K562 (cell line): ENCODE measurements at regions not wholly inside any gene's neighbourhood (a gene's known extent, or its start where the extent isn't known, plus 50 kb on each side); places are given as distances from the start of the nearest gene placed in this dataset.

Source experiments
- ATAC-seq: fragments of 200-7000 bp; cut with Tn5 transposase; 3 replicates; pipeline ENCODE4 v1.9.1; 2020; ENCODE audit warnings: moderate library complexity
- BruUV-seq: library from RNA; stranded (reverse); fragments of 400-500 nt; replicated peaks from 2 replicates; lab custom pipeline; 2021; lab: Mats Ljungman, UMichigan
- CTCF ChIA-PET: fragments of 300-600 bp; formaldehyde crosslinking; extraction: SDS; loops from one replicate; lab custom pipeline; 2021; ENCODE audit warnings: low intra/inter-chr PET ratio; lab: Yijun Ruan, JAX
- POLR2A ChIA-PET: fragments of 300-600, 350-650 bp; sonication (Branson Sonifier 250); formaldehyde crosslinking; extraction: SDS; loops from one replicate; lab custom pipeline; 2021; ENCODE audit warnings: antibody characterized with exemption, inconsistent platforms; lab: Yijun Ruan, JAX
- DNase-seq, 4 experiments: peaks; one replicate each; pipeline versions ENCODE4 v3.0.0 to v3.0.0-alpha.2; 2011 to 2018; ENCODE audit warnings: low spot score in 3 of 4, mixed read lengths in 3 of 4; ENCODE audit errors: extremely low read depth in 1 of 4
- FAIRE-seq: peaks from 2 replicates; lab custom pipeline; 2011; peaks lifted over from hg19 to GRCh38; lab: Jason Lieb, UNC
- H2AFZ ChIP-seq: 2 replicates; pipeline ENCODE4 v1.6.0; 2011; ENCODE audit warnings: low read depth, low read length, control low read depth, inconsistent platforms
- H3K27ac ChIP-seq: fragments of 200-600 bp; 3 replicates; pipeline ENCODE4 v1.8.0; 2011; ENCODE audit warnings: low read depth, mild to moderate bottlenecking, control low read depth, inconsistent platforms, low read length, moderate library complexity, mixed read lengths; ENCODE audit errors: extremely low read depth
- H3K27me3 ChIP-seq, 2 experiments: fragments of 300-600 bp in 1 of 2; 2 replicates in 1 of 2; 3 replicates in 1 of 2; pipeline versions ENCODE4 v1.6.0 to v1.8.0; 2011; ENCODE audit warnings: inconsistent platforms in 2 of 2, low read length in 2 of 2, mild to moderate bottlenecking in 1 of 2, mixed read lengths in 1 of 2, moderate library complexity in 1 of 2; ENCODE audit not compliant: control insufficient read depth in 2 of 2, insufficient read depth in 2 of 2
- H3K36me3 ChIP-seq: fragments of 300-600 bp; 3 replicates; pipeline ENCODE4 v1.8.0; 2011; ENCODE audit warnings: mild to moderate bottlenecking, low read length, inconsistent platforms; ENCODE audit not compliant: control insufficient read depth, insufficient read depth
- H3K4me1 ChIP-seq, 2 experiments: fragments of 200-600 bp in 1 of 2; replicated peaks in 1 of 2; 2 replicates in 1 of 2; 3 replicates in 1 of 2; pipeline versions ENCODE4 v1.5.1 to v1.8.0; 2011; ENCODE audit warnings: inconsistent platforms in 2 of 2, low read length in 2 of 2, mild to moderate bottlenecking in 1 of 2, mixed read lengths in 1 of 2, moderate library complexity in 1 of 2; ENCODE audit not compliant: control insufficient read depth in 2 of 2, insufficient read depth in 2 of 2
- H3K4me2 ChIP-seq: 2 replicates; pipeline ENCODE4 v1.6.1; 2011; ENCODE audit warnings: low read length, control low read depth, inconsistent platforms, mixed read lengths; ENCODE audit not compliant: insufficient read depth
- H3K4me3 ChIP-seq: fragments of 200-600 bp; sonication (generic), shearing (Covaris generic); 2 replicates; pipeline ENCODE4 v1.5.1; 2016; ENCODE audit warnings: control low read depth, inconsistent platforms
- H3K79me2 ChIP-seq: fragments of 200-600 bp; 3 replicates; pipeline ENCODE4 v1.8.0; 2011; ENCODE audit warnings: low read length, inconsistent platforms; ENCODE audit not compliant: control insufficient read depth, insufficient read depth
- H3K9ac ChIP-seq, 2 experiments: 2 replicates each; pipeline versions ENCODE4 v1.6.0 to v1.6.1; 2011; ENCODE audit warnings: low read depth in 2 of 2, low read length in 2 of 2, control low read depth in 1 of 2, inconsistent platforms in 1 of 2, mild to moderate bottlenecking in 1 of 2, mixed read lengths in 1 of 2; ENCODE audit not compliant: insufficient read depth in 1 of 2
- H3K9me1 ChIP-seq: one replicate; pipeline ENCODE4 v1.6.0; 2011; ENCODE audit warnings: inconsistent platforms, mild to moderate bottlenecking, low read length, moderate library complexity; ENCODE audit not compliant: control insufficient read depth, insufficient read depth
- H3K9me3 ChIP-seq: replicated peaks from 2 replicates; pipeline ENCODE4 v1.5.1; 2011; ENCODE audit warnings: low read depth, low read length, inconsistent platforms; ENCODE audit not compliant: control insufficient read depth, insufficient read depth
- H4K20me1 ChIP-seq: replicated peaks from 2 replicates; pipeline ENCODE4 v1.6.1; 2011; ENCODE audit warnings: low read length, inconsistent platforms, mixed read lengths; ENCODE audit not compliant: control insufficient read depth, insufficient read depth
- DACH1 ChIP-seq: fragments of 450-650 bp; IDR thresholded peaks from 2 replicates; pipeline ENCODE4 v1.6.1; 2018; ENCODE audit not compliant: partially characterized antibody
- HCFC1 ChIP-seq: IDR thresholded peaks from 2 replicates; pipeline ENCODE4 v1.6.1; 2012; ENCODE audit warnings: low read depth, low read length, improper control_type of control experiment
- IRF2 ChIP-seq: sonication (generic); formaldehyde crosslinking; IDR thresholded peaks from 2 replicates; pipeline ENCODE4 v1.8.1; 2022; ENCODE audit warnings: mild to moderate bottlenecking, missing genetic modification reagents
- LCOR ChIP-seq: sonication (generic); formaldehyde crosslinking; IDR thresholded peaks from 2 replicates; pipeline ENCODE4 v1.8.0; 2022; ENCODE audit warnings: mild to moderate bottlenecking, missing genetic modification reagents
- MCM7 ChIP-seq, 2 experiments: fragments of 450-650 bp; IDR thresholded peaks; 2 replicates each; pipeline ENCODE4 v1.6.1; 2016 to 2018
- POLR2AphosphoS5 ChIP-seq: IDR thresholded peaks from 2 replicates; pipeline ENCODE4 v1.6.1; 2011; ENCODE audit warnings: mild to moderate bottlenecking, low read depth, low read length, moderate library complexity; ENCODE audit not compliant: control insufficient read depth, insufficient read depth
- SAFB ChIP-seq: fragments of 200-400 bp; formaldehyde crosslinking; IDR thresholded peaks from 2 replicates; pipeline ENCODE4 v1.6.1; 2017; ENCODE audit warnings: low read depth, low read length, borderline replicate concordance
- TCF3 ChIP-seq: sonication (generic); formaldehyde crosslinking; IDR thresholded peaks from 2 replicates; pipeline ENCODE4 v1.4.0; 2020; ENCODE audit warnings: mild to moderate bottlenecking, missing genetic modification reagents
- WGBS: fragments of 100-300 bp; shearing (Covaris generic); methylation state at CpG from one replicate; pipeline ENCODE4 v1.1.6; 2016; ENCODE audit warnings: low coverage, mixed read lengths; ENCODE audit not compliant: insufficient coverage; ENCODE audit errors: missing lambda C conversion rate; 5-methylcytosine and 5-hydroxymethylcytosine counted together
- in situ Hi-C: fragments of 300-500 bp; cut with MboI; formaldehyde crosslinking; loops from 4 replicates; pipeline ENCODE4 v1.15.0; 2018; ENCODE audit warnings: inconsistent platforms, mixed read lengths
- intact Hi-C: fragments of 100-400 bp; cut with micrococcal nuclease; formaldehyde crosslinking; loops from 2 replicates; pipeline ENCODE4 v1.14.2; 2022
- TF ChIP-seq, protein P1 (sequence below): fragments of 250-450 bp; sonication (Bioruptor Pico); IDR thresholded peaks from 2 replicates; pipeline ENCODE4 v1.5.0; 2020; ENCODE audit warnings: mild to moderate bottlenecking
- TF ChIP-seq, protein P2 (sequence below): fragments of 450-650 bp; IDR thresholded peaks from 2 replicates; pipeline ENCODE4 v1.6.1; 2017; ENCODE audit warnings: antibody characterized with exemption, mild to moderate bottlenecking

- no peaks in the 10 kb centered on the region for H4K20me1 ChIP-seq
- ChIA-PET POLR2A (no interaction called here), CTCF (no interaction called here)
- H3K9me3 ChIP-seq = no peaks in the 10 kb centered on the region
- peaks cover 8 to 15% of the 10 kb centered on the region in 2 experiments; a peak in 4 of 5 replicates for H3K4me1 ChIP-seq
- no peak for DNase-seq
- BruUV-seq = no TSS peak
- no peak overlapping the region for H3K9ac ChIP-seq
- no peaks in the 10 kb centered on the region for H3K9me1 ChIP-seq
- no peaks in the 10 kb centered on the region for H3K79me2 ChIP-seq
- no peak for ATAC-seq
- H3K4me2 ChIP-seq = no peak overlapping the region
- H3K4me3 ChIP-seq = no peak overlapping the region
- intact Hi-C loops (no loop called here), in situ Hi-C loops (no loop called here)
- FAIRE-seq = no peak
- H2AFZ ChIP-seq = no peak overlapping the region
- WGBS = 26% methylated on average over 2 of the region's 2 CpGs
- H3K27me3 ChIP-seq = no peaks in the 10 kb centered on the region
- no peak overlapping the region for H3K27ac ChIP-seq
- no peaks in the 10 kb centered on the region for H3K36me3 ChIP-seq
- no peak for TF ChIP-seq HCFC1
- TF ChIP-seq MCM7 (IDR thresholded peaks at IDR 0.05) = peak in 1 of 2 experiments; percentile 91; a peak in 1 of 4 replicates
- peak; percentile 99 for TF ChIP-seq DACH1
- TF ChIP-seq, protein P1, sequence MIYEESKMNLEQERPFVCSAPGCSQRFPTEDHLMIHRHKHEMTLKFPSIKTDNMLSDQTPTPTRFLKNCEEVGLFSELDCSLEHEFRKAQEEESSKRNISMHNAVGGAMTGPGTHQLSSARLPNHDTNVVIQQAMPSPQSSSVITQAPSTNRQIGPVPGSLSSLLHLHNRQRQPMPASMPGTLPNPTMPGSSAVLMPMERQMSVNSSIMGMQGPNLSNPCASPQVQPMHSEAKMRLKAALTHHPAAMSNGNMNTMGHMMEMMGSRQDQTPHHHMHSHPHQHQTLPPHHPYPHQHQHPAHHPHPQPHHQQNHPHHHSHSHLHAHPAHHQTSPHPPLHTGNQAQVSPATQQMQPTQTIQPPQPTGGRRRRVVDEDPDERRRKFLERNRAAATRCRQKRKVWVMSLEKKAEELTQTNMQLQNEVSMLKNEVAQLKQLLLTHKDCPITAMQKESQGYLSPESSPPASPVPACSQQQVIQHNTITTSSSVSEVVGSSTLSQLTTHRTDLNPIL (CRISPR knock-in tag) = no peak
- 0 out of 2 replicates have a peak, but pooled peaks have one; percentile 25 for TF ChIP-seq SAFB
Observed at GRCh38 chr4:98775672-98776071, 117.3 kb upstream of the TSPAN5 start.

DNA sequence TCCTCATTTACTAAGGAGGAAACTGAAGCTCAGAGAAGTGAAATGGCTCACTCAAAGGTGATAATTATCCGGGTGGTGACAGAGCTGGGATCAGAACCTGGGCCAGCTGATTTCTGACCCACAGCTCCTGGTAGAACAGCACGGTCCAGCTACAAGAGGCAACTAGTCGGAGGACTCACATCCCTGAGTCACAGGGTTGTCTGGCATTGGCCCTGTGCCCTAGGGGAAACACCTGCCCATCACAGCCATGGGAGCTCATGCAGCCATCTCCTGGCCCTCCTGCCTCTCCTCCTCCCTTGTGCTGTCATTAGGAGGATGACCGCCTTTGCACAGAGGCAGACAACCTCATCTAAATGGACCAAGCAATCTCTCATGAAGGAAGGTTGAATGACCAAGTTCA lies 115.2 kb upstream of the TSPAN5 start:
- intact Hi-C loops = no loop called here
- TF ChIP-seq, protein P2, sequence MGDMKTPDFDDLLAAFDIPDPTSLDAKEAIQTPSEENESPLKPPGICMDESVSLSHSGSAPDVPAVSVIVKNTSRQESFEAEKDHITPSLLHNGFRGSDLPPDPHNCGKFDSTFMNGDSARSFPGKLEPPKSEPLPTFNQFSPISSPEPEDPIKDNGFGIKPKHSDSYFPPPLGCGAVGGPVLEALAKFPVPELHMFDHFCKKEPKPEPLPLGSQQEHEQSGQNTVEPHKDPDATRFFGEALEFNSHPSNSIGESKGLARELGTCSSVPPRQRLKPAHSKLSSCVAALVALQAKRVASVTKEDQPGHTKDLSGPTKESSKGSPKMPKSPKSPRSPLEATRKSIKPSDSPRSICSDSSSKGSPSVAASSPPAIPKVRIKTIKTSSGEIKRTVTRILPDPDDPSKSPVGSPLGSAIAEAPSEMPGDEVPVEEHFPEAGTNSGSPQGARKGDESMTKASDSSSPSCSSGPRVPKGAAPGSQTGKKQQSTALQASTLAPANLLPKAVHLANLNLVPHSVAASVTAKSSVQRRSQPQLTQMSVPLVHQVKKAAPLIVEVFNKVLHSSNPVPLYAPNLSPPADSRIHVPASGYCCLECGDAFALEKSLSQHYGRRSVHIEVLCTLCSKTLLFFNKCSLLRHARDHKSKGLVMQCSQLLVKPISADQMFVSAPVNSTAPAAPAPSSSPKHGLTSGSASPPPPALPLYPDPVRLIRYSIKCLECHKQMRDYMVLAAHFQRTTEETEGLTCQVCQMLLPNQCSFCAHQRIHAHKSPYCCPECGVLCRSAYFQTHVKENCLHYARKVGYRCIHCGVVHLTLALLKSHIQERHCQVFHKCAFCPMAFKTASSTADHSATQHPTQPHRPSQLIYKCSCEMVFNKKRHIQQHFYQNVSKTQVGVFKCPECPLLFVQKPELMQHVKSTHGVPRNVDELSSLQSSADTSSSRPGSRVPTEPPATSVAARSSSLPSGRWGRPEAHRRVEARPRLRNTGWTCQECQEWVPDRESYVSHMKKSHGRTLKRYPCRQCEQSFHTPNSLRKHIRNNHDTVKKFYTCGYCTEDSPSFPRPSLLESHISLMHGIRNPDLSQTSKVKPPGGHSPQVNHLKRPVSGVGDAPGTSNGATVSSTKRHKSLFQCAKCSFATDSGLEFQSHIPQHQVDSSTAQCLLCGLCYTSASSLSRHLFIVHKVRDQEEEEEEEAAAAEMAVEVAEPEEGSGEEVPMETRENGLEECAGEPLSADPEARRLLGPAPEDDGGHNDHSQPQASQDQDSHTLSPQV = no peak
- TF ChIP-seq IRF2 (CRISPR knock-in tag) (no peak), LCOR (CRISPR knock-in tag) (no peak), TCF3 (CRISPR knock-in tag) (no peak), POLR2AphosphoS5 (no peak)
- Histone ChIP-seq H3K4me3 (no peak overlapping the region), H4K20me1 (no peaks in the 10 kb centered on the region), H3K9ac (no peak overlapping the region), H3K27me3 (no peaks in the 10 kb centered on the region), H3K27ac (no peak overlapping the region), H3K4me2 (no peak overlapping the region), H3K9me3 (no peaks in the 10 kb centered on the region; the same call in 1 of the 2 replicates), H3K4me1 (no peaks in the 10 kb centered on the region), H3K79me2 (no peaks in the 10 kb centered on the region), H3K36me3 (no peaks in the 10 kb centered on the region), H2AFZ (no peak overlapping the region), H3K9me1 (no peaks in the 10 kb centered on the region)
- WGBS = 32% methylated on average over 4 of the region's 4 CpGs
- POLR2A ChIA-PET = interaction anchor here (0.6 to 0.7 kb wide), 2 partner anchors 192 to 300 kb away, joined by 3 to 5 read pairs; no protein-coding TSS in a partner anchor
- no peak for ATAC-seq
- CTCF ChIA-PET = no interaction called here
- no TSS peak for BruUV-seq
- in situ Hi-C loops = no loop called here
- FAIRE-seq = no peak
- no peak for DNase-seq
